Aorta (tissue), 5 donors: ENCODE measurements at regions not wholly inside any gene's neighbourhood (a gene's known extent, or its start where the extent isn't known, plus 50 kb on each side); places are given as distances from the start of the nearest gene placed in this dataset.

Experiments
- ATAC-seq: fragments of 200-7000 bp; cut with Tn5 transposase; one replicate; pipeline ENCODE4 v1.9.1; 2022; ENCODE audit warnings: moderate library complexity; ENCODE audit not compliant: low FRiP score
- DNase-seq, 2 donors: peaks; one replicate each; pipeline ENCODE4 v3.0.0-alpha.2; 2020
- H3K27ac ChIP-seq, 2 donors: one replicate each; pipeline ENCODE4 v1.5.1; 2013; ENCODE audit warnings: low read length in 2 of 2, mild to moderate bottlenecking in 2 of 2, moderate library complexity in 2 of 2, control low read depth in 1 of 2, inconsistent platforms in 1 of 2, low read depth in 1 of 2
- H3K27me3 ChIP-seq, 2 donors: one replicate each; pipeline ENCODE4 v1.6.1; 2013; ENCODE audit warnings: control low read depth in 1 of 2, low read length in 1 of 2, mild to moderate bottlenecking in 1 of 2, moderate library complexity in 1 of 2; ENCODE audit not compliant: insufficient read depth in 2 of 2, control insufficient read depth in 1 of 2
- H3K36me3 ChIP-seq, 2 donors: one replicate each; pipeline ENCODE4 v1.6.1; 2013; ENCODE audit warnings: control low read depth in 1 of 2, low read length in 1 of 2, mild to moderate bottlenecking in 1 of 2; ENCODE audit not compliant: insufficient read depth in 2 of 2, control insufficient read depth in 1 of 2
- H3K4me1 ChIP-seq, 2 donors: one replicate each; pipeline ENCODE4 v1.6.1; 2013; ENCODE audit warnings: low read length in 2 of 2, control low read depth in 1 of 2, mild to moderate bottlenecking in 1 of 2, moderate library complexity in 1 of 2; ENCODE audit not compliant: insufficient read depth in 2 of 2, control insufficient read depth in 1 of 2
- H3K4me3 ChIP-seq, 2 donors: one replicate each; pipeline ENCODE4 v1.5.1; 2013; ENCODE audit warnings: low read length in 2 of 2, control low read depth in 1 of 2, mild to moderate bottlenecking in 1 of 2
- H3K9me3 ChIP-seq: one replicate; pipeline ENCODE4 v1.6.1; 2013; ENCODE audit warnings: mild to moderate bottlenecking, low read length; ENCODE audit not compliant: control insufficient read depth
- WGBS, 2 donors: extraction: QIAGEN DNeasy Blood & Tissue Kit; methylation state at CpG; one replicate each; pipeline ENCODE4 v1.1.7; 2013; 5-methylcytosine and 5-hydroxymethylcytosine counted together
- intact Hi-C, 2 donors: fragments of 100-400 bp; cut with DNase I; formaldehyde crosslinking; loops; one replicate each; pipeline versions ENCODE4 v1.14.2 to v1.15.0; 2022
- donor health status: healthy with polysubstance abuse.
- donor health status: Bipolar disorder and iron deficiency.
- donor health status: DM: no; HTN: no; CAD: no.
- donor health status: DM: no; HTN: no; CAD: no.
- donor health status: DM: yes; HTN: yes; CAD: no.

DNA sequence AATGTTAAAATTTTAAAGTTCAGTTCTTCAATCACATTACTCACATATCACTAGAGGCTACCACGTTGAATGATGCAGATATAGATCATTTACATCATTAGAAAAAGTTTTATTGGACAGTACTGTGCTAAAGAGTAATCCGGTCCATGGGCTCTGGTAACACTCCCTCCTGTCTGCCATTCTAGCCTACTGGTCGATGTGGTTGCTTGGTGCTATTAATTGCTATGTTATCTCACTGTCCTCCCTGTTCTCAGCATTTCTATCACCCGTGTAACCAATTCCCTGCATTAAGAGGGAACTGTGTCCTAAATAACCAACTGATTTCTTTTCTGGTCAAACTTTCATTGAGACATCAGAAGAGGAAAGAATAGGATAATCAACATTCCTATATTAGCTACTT, 347.5 kb upstream of the RBMS3 start:
- Histone ChIP-seq H3K4me3 (no peak overlapping the region), H3K36me3 (no peaks in the 10 kb centered on the region), H3K27ac (no peak overlapping the region), H3K27me3 (no peaks in the 10 kb centered on the region), H3K4me1 (no peaks in the 10 kb centered on the region), H3K9me3 (no peaks in the 10 kb centered on the region)
- intact Hi-C loops, result no loop called here
- ATAC-seq (no peak), DNase-seq (no peak)
- WGBS, 2 donors, result 91 to 96% methylated on average over 4 of the region's 4 CpGs

DNA sequence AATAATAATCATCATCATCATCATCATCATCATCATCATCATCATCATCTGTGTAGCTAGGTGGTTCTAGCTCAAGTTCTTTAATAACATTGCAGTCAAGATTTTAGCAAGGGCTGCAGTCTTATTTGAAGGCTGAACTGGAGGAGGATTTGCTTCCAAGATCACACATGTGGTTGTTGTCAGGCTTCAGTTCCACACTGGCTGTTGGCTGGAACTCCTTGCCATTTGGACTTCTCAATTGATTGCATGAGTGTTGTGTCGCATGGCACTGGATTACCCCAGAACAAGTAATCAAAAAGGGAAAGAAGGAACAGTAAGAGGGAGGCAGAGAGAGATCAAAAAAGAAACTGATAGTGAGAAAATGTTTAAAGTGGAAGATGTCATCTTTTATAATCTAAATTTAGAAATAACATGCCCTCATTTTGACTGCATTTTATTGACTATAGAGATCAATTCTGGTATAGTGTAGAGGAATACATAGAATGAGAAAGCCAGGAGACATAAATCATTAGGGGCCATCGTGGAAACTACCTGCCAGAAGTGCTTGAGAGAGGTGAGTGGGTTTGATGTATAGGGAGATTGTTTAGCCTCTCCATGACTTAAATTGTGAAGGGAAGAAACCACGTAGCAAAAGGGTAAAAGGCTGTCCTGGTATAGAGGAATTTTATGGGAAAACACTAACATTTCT, 346.6 kb upstream of the RBMS3 start:
- DNase-seq (no peak), ATAC-seq (no peak)
- Histone ChIP-seq H3K27me3 (no peaks in the 10 kb centered on the region), H3K27ac (no peak overlapping the region), H3K4me1 (no peaks in the 10 kb centered on the region), H3K36me3 (no peaks in the 10 kb centered on the region), H3K4me3 (no peak overlapping the region), H3K9me3 (no peaks in the 10 kb centered on the region)
- intact Hi-C loops, result no loop called here
- WGBS, 2 donors, result 83 to 85% methylated on average over 3 of the region's 3 CpGs

DNA sequence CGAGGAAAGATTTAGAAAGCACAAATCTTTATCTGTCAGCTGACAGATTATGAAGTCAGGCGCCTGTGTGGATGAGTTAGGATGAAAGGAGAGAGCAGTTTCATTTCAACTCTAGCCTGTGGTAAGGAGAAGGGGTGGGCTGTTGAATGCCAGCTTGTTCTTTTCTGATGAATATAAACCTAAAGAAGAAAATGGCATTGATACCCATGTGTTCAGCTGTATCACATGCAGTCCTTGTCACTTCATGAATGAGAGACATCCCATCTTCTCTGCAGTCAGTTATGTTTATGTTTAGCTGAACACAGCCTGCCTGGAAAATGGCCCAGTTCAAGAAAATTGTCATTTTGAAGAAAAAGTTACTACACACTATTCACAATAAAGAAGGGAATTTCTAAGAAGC, 345.7 kb upstream of the RBMS3 start:
- Histone ChIP-seq H3K36me3 (no peaks in the 10 kb centered on the region), H3K4me3 (no peak overlapping the region), H3K4me1 (no peaks in the 10 kb centered on the region), H3K9me3 (no peaks in the 10 kb centered on the region), H3K27ac (no peak overlapping the region), H3K27me3 (no peaks in the 10 kb centered on the region)
- WGBS, 2 donors, result 54 to 66% methylated on average over 2 of the region's 2 CpGs
- DNase-seq (no peak), ATAC-seq (no peak)
- intact Hi-C loops, result no loop called here

- DNase-seq, result no peak
- H3K4me3 ChIP-seq, result no peak overlapping the region
- intact Hi-C loops, result no loop called here
- 80 to 93% methylated on average over 2 of the region's 2 CpGs for WGBS, 2 donors
- no peaks in the 10 kb centered on the region for H3K9me3 ChIP-seq
- no peak overlapping the region for H3K27ac ChIP-seq
- no peaks in the 10 kb centered on the region for H3K36me3 ChIP-seq
- peaks cover 0 to 3% of the 10 kb centered on the region in 2 donors for H3K4me1 ChIP-seq
- H3K27me3 ChIP-seq, result no peaks in the 10 kb centered on the region
- no peak for ATAC-seq
These were observed 344.7 kb upstream of the RBMS3 start for GRCh38 chr3:28936154-28936553.

- intact Hi-C loops, result no loop called here
- Histone ChIP-seq H3K27ac (no peak overlapping the region), H3K27me3 (no peaks in the 10 kb centered on the region), H3K36me3 (no peaks in the 10 kb centered on the region), H3K9me3 (no peaks in the 10 kb centered on the region), H3K4me1 (peaks cover 2 to 6% of the 10 kb centered on the region in 2 donors), H3K4me3 (no peak overlapping the region)
- DNase-seq (no peak), ATAC-seq (peak; percentile 78)
These were observed 340.3 kb upstream of the RBMS3 start for GRCh38 chr3:28940530-28940929.

GRCh38 chr3:28940994-28941393, 339.9 kb upstream of the RBMS3 start:
- no peaks in the 10 kb centered on the region for H3K27me3 ChIP-seq
- no peaks in the 10 kb centered on the region for H3K36me3 ChIP-seq
- no peak overlapping the region for H3K27ac ChIP-seq
- H3K9me3 ChIP-seq, result no peaks in the 10 kb centered on the region
- H3K4me3 ChIP-seq, result no peak overlapping the region
- DNase-seq (no peak), ATAC-seq (peak; percentile 28)
- H3K4me1 ChIP-seq, result peaks cover 2 to 6% of the 10 kb centered on the region in 2 donors
- WGBS, 2 donors, result 70 to 73% methylated on average over 1 of the region's 1 CpG
- intact Hi-C loops, result no loop called here

GRCh38 chr3:28947061-28947460, 333.8 kb upstream of the RBMS3 start:
- DNase-seq (no peak), ATAC-seq (no peak)
- WGBS, 2 donors, result 68 to 73% methylated on average over 2 of the region's 2 CpGs
- no peaks in the 10 kb centered on the region for H3K36me3 ChIP-seq
- H3K9me3 ChIP-seq, result no peaks in the 10 kb centered on the region
- H3K4me3 ChIP-seq, result no peak overlapping the region
- H3K4me1 ChIP-seq, result peaks cover 2 to 3% of the 10 kb centered on the region in 2 donors
- H3K27ac ChIP-seq, result no peak overlapping the region
- intact Hi-C loops, result no loop called here
- H3K27me3 ChIP-seq, result no peaks in the 10 kb centered on the region

DNA sequence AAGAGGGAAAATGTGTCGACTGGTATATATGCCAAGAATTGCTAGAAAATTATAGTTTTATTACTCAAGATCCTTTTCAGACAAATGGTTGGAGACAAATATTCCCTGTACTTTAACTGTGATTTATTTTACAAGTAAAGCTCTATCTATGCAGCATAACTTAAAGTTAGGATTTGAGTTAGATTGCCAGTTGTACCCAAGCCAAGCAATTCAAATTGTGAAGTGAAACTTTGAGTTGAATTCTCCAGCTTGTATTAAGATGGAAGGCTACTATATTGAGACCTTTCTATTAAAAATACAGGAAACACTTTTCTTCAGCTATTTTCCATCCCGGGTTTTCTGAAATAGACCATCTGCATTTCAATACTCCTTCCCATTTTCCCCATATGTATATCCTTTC, 333.1 kb upstream of the RBMS3 start:
- no peaks in the 10 kb centered on the region for H3K36me3 ChIP-seq
- peaks cover 2 to 3% of the 10 kb centered on the region in 2 donors for H3K4me1 ChIP-seq

DNA sequence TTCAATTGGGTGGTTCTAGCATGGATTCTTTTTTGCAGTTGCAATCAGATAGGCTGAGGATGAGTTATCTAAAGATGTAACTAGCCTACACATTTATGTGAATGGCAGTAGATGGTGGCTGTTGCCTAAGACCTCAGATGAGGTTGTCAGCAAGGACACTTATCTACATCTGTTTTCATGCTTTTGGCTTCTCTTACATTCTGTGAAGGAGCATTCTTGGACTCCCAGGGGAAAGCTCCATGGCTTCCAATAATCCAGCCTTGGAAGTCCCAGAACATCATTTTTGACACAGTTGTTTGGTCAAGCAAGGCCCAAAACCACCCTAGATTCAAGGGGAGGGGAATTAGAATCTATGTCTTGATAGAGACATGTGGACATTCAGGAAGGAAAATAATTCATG, 332.2 kb upstream of the RBMS3 start:
- Histone ChIP-seq H3K9me3 (no peaks in the 10 kb centered on the region), H3K4me1 (peaks cover 0 to 3% of the 10 kb centered on the region in 2 donors), H3K36me3 (no peaks in the 10 kb centered on the region), H3K4me3 (no peak overlapping the region), H3K27me3 (no peaks in the 10 kb centered on the region), H3K27ac (no peak overlapping the region)
- DNase-seq (no peak), ATAC-seq (no peak)
- intact Hi-C loops, result no loop called here

More for the DNA sequence above, 333.1 kb upstream of the RBMS3 start:
- Histone ChIP-seq H3K4me3 (no peak overlapping the region), H3K27me3 (no peaks in the 10 kb centered on the region), H3K9me3 (no peaks in the 10 kb centered on the region), H3K27ac (no peak overlapping the region)
- DNase-seq, result no peak
- ATAC-seq, result no peak
- intact Hi-C loops, result no loop called here
- 29 to 40% methylated on average over 2 of the region's 2 CpGs for WGBS, 2 donors
